H1 (cell line): ENCODE measurements at regions not wholly inside any gene's neighbourhood (a gene's known extent, or its start where the extent isn't known, plus 50 kb on each side); places are given as distances from the start of the nearest gene placed in this dataset.

ENCODE experiments used
- CTCF ChIA-PET: fragments of 300-600 bp; sonication (Branson Sonifier 250); formaldehyde crosslinking; loops from one replicate; lab custom pipeline; 2021; ENCODE audit not compliant: partially characterized antibody; lab: Charles Lee
- POLR2A ChIA-PET: fragments of 300-600 bp; sonication (Branson Sonifier 250); formaldehyde crosslinking; loops from one replicate; lab custom pipeline; 2021; ENCODE audit warnings: inconsistent platforms; ENCODE audit not compliant: partially characterized antibody; lab: Charles Lee
- DNase-seq, 2 experiments: peaks; one replicate each; pipeline versions ENCODE4 v3.0.0 to v3.0.0-alpha.2; 2010 to 2022; ENCODE audit warnings: low spot score in 2 of 2, low read depth in 1 of 2, mixed read lengths in 1 of 2
- FAIRE-seq: peaks from 2 replicates; lab custom pipeline; 2011; peaks lifted over from hg19 to GRCh38; lab: Jason Lieb, UNC
- H2AFZ ChIP-seq: 2 replicates; pipeline ENCODE4 v1.8.1; 2012; ENCODE audit warnings: low read length, inconsistent platforms
- H2AK5ac ChIP-seq: 2 replicates; pipeline ENCODE4 v1.6.1; 2013; ENCODE audit warnings: low read depth, low read length
- H2BK120ac ChIP-seq: replicated peaks from 2 replicates; pipeline ENCODE3; 2013; ENCODE audit warnings: low read depth, low read length, inconsistent platforms
- H2BK12ac ChIP-seq: 2 replicates; pipeline ENCODE4 v1.6.1; 2013; ENCODE audit warnings: low read depth, low read length
- H2BK15ac ChIP-seq: 2 replicates; pipeline ENCODE4 v1.6.1; 2013; ENCODE audit warnings: low read length
- H2BK20ac ChIP-seq: 2 replicates; pipeline ENCODE4 v1.6.1; 2013; ENCODE audit warnings: low read length
- H2BK5ac ChIP-seq: 2 replicates; pipeline ENCODE4 v1.6.1; 2013; ENCODE audit warnings: low read depth, low read length
- H3K14ac ChIP-seq: 2 replicates; pipeline ENCODE4 v1.6.1; 2013; ENCODE audit warnings: inconsistent platforms; ENCODE audit not compliant: insufficient read length
- H3K18ac ChIP-seq: 2 replicates; pipeline ENCODE4 v1.6.1; 2013; ENCODE audit warnings: low read length; ENCODE audit errors: extremely low read depth
- H3K23ac ChIP-seq: 2 replicates; pipeline ENCODE4 v1.6.1; 2013; ENCODE audit warnings: inconsistent platforms; ENCODE audit not compliant: insufficient read length
- H3K23me2 ChIP-seq: 2 replicates; pipeline ENCODE4 v1.6.1; 2013; ENCODE audit warnings: low read depth, low read length
- H3K27ac ChIP-seq: 2 replicates; pipeline ENCODE4 v1.6.1; 2011; ENCODE audit warnings: low read depth, low read length, inconsistent platforms
- H3K27me3 ChIP-seq, 4 experiments: replicated peaks in 1 of 4; 1 replicate in 1 of 4; 2 replicates in 3 of 4; pipeline versions ENCODE4 v1.6.1 to v1.8.1; 2011 to 2013; ENCODE audit warnings: low read length in 3 of 4, mild to moderate bottlenecking in 3 of 4, inconsistent platforms in 2 of 4, mixed read lengths in 2 of 4, moderate library complexity in 1 of 4; ENCODE audit not compliant: control insufficient read depth in 3 of 4, insufficient read depth in 3 of 4; ENCODE audit errors: extremely low read depth in 1 of 4
- H3K36me3 ChIP-seq, 4 experiments: 2 replicates each; pipeline versions ENCODE4 v1.6.1 to v1.8.1; 2011 to 2013; ENCODE audit warnings: mild to moderate bottlenecking in 4 of 4, low read length in 3 of 4, moderate library complexity in 2 of 4, control low read depth in 1 of 4, inconsistent platforms in 1 of 4; ENCODE audit not compliant: insufficient read depth in 4 of 4, control insufficient read depth in 2 of 4
- H3K4ac ChIP-seq: replicated peaks from 2 replicates; pipeline ENCODE3; 2013; ENCODE audit warnings: low read length, low read depth, mixed read lengths, inconsistent platforms; ENCODE audit not compliant: insufficient read length
- H3K4me1 ChIP-seq, 4 experiments: replicated peaks in 1 of 4; 1 replicate in 1 of 4; 2 replicates in 3 of 4; pipeline versions ENCODE4 v1.6.1 to v1.8.1; 2011 to 2013; ENCODE audit warnings: low read length in 3 of 4, inconsistent platforms in 2 of 4, mixed read lengths in 1 of 4; ENCODE audit not compliant: insufficient read depth in 4 of 4, control insufficient read depth in 3 of 4
- H3K4me2 ChIP-seq, 2 experiments: 2 replicates each; pipeline versions ENCODE4 v1.6.1 to v1.8.1; 2011 to 2013; ENCODE audit warnings: low read depth in 2 of 2, low read length in 2 of 2, control low read depth in 1 of 2, inconsistent platforms in 1 of 2, mild to moderate bottlenecking in 1 of 2; ENCODE audit not compliant: insufficient read depth in 1 of 2
- H3K4me3 ChIP-seq, 4 experiments: fragments of 200-600, 300-600 bp in 1 of 4; sonication (generic), shearing (Covaris generic), sonication (Bioruptor Twin) in 1 of 4; 2 replicates each; pipeline versions ENCODE4 v1.5.1 to v1.8.1; 2011 to 2016; ENCODE audit warnings: low read length in 4 of 4, low read depth in 3 of 4, control low read depth in 2 of 4, inconsistent platforms in 2 of 4, mild to moderate bottlenecking in 2 of 4, mixed read lengths in 1 of 4, moderate library complexity in 1 of 4; ENCODE audit not compliant: insufficient read depth in 2 of 4; ENCODE audit errors: extremely low read depth in 1 of 4
- H3K56ac ChIP-seq: replicated peaks from 2 replicates; pipeline ENCODE3; 2013; ENCODE audit warnings: low read depth, mild to moderate bottlenecking, mixed read lengths, low read length, inconsistent platforms; ENCODE audit not compliant: insufficient read length
- H3K79me1 ChIP-seq: 2 replicates; pipeline ENCODE4 v1.6.1; 2013; ENCODE audit warnings: low read depth, low read length, control low read depth
- H3K79me2 ChIP-seq, 2 experiments: 2 replicates each; pipeline versions ENCODE4 v1.6.1 to v1.8.1; 2012 to 2013; ENCODE audit warnings: low read length in 2 of 2, mild to moderate bottlenecking in 2 of 2, inconsistent platforms in 1 of 2; ENCODE audit not compliant: insufficient read depth in 2 of 2, control insufficient read depth in 1 of 2
- H3K9ac ChIP-seq, 4 experiments: replicated peaks in 1 of 4; 1 replicate in 1 of 4; 2 replicates in 3 of 4; pipeline versions ENCODE4 v1.6.1 to v1.8.1; 2011 to 2013; ENCODE audit warnings: low read depth in 3 of 4, low read length in 3 of 4, control low read depth in 2 of 4, mild to moderate bottlenecking in 2 of 4, moderate library complexity in 2 of 4, inconsistent platforms in 1 of 4; ENCODE audit errors: extremely low read depth in 1 of 4
- H3K9me3 ChIP-seq, 2 experiments: 2 replicates each; pipeline versions ENCODE4 v1.6.1 to v1.8.1; 2012 to 2013; ENCODE audit warnings: mild to moderate bottlenecking in 2 of 2, moderate library complexity in 2 of 2, control low read depth in 1 of 2, inconsistent platforms in 1 of 2, low read depth in 1 of 2, low read length in 1 of 2, mixed read lengths in 1 of 2; ENCODE audit not compliant: insufficient read depth in 2 of 2
- H4K20me1 ChIP-seq, 2 experiments: replicated peaks in 1 of 2; 2 replicates each; pipeline versions ENCODE3 to v1.8.1; 2011 to 2013; ENCODE audit warnings: inconsistent platforms in 2 of 2, low read length in 2 of 2, mild to moderate bottlenecking in 1 of 2; ENCODE audit not compliant: insufficient read depth in 2 of 2, control insufficient read depth in 1 of 2
- H4K5ac ChIP-seq: 2 replicates; pipeline ENCODE4 v1.6.1; 2013; ENCODE audit warnings: low read length, low read depth, mixed read lengths, inconsistent platforms; ENCODE audit not compliant: insufficient read length
- H4K8ac ChIP-seq: 2 replicates; pipeline ENCODE4 v1.8.0; 2013; ENCODE audit warnings: mild to moderate bottlenecking, moderate library complexity, low read length, inconsistent platforms; ENCODE audit not compliant: insufficient read depth; ENCODE audit errors: extremely low read depth
- H4K91ac ChIP-seq: replicated peaks from 2 replicates; pipeline ENCODE3; 2013; ENCODE audit warnings: low read length, mixed read lengths, inconsistent platforms; ENCODE audit not compliant: insufficient read length
- CTBP2 ChIP-seq: IDR thresholded peaks from 2 replicates; pipeline ENCODE4 v1.7.0; 2011; ENCODE audit warnings: borderline replicate concordance, mild to moderate bottlenecking, moderate library complexity, mixed read lengths, low read length; ENCODE audit not compliant: insufficient read depth, insufficient read length
- EGR1 ChIP-seq: IDR thresholded peaks from 2 replicates; pipeline ENCODE4 v1.6.1; 2011; ENCODE audit warnings: low read depth, low read length, borderline replicate concordance
- POLR2A ChIP-seq, 2 experiments: IDR thresholded peaks; 1 replicate in 1 of 2; 2 replicates in 1 of 2; pipeline ENCODE4 v1.6.1; 2011; ENCODE audit warnings: low read depth in 2 of 2, low read length in 2 of 2, mild to moderate bottlenecking in 2 of 2; ENCODE audit errors: control extremely low read depth in 1 of 2
- SAP30 ChIP-seq: fragments of 300-600 bp; sonication (generic); IDR thresholded peaks from 2 replicates; pipeline ENCODE4 v1.7.1; 2012; ENCODE audit warnings: low read length, moderate library complexity, mild to moderate bottlenecking, inconsistent platforms; ENCODE audit not compliant: insufficient read depth, insufficient replicate concordance
- SIRT6 ChIP-seq: IDR thresholded peaks from one replicate; pipeline ENCODE4 v1.7.1; 2012; ENCODE audit warnings: low read length, inconsistent platforms
- SIX5 ChIP-seq: IDR thresholded peaks from 2 replicates; pipeline ENCODE4 v1.6.1; 2011; ENCODE audit warnings: mild to moderate bottlenecking, low read depth, low read length
- WGBS, 2 experiments: shearing (Covaris generic) in 1 of 2; methylation state at CpG; one replicate each; pipeline versions ENCODE4 v1.1.6 to v1.1.7; 2013 to 2015; ENCODE audit warnings: low lambda C conversion rate in 2 of 2, mixed read lengths in 2 of 2, inconsistent platforms in 1 of 2, low coverage in 1 of 2, missing lambda C conversion rate in 1 of 2; ENCODE audit not compliant: insufficient replicate concordance in 2 of 2, insufficient coverage in 1 of 2, insufficient read length in 1 of 2; ENCODE audit errors: extremely low coverage in 1 of 2, missing lambda C conversion rate in 1 of 2; 5-methylcytosine and 5-hydroxymethylcytosine counted together

- no peak for DNase-seq
- no peak overlapping the region for H3K4me3 ChIP-seq
- H3K9ac ChIP-seq: no peak overlapping the region
- no peaks in the 10 kb centered on the region for H3K79me1 ChIP-seq
- 89% methylated on average over 7 of the region's 7 CpGs; no CpG with 5 or more reads in 1 of the 2 experiments for WGBS, 2 experiments
- H2BK120ac ChIP-seq: no peak overlapping the region
- H2AFZ ChIP-seq: no peak overlapping the region
- TF ChIP-seq EGR1 (no peak), POLR2A (IDR thresholded peaks at IDR 0.05; ENCODE audit: control extremely low read depth in 1 of 2, low read depth in 2 of 2, low read length in 2 of 2) (no peak), SIRT6 (no peak), SIX5 (no peak), SAP30 (no peak), CTBP2 (no peak)
- H2BK12ac ChIP-seq: peak overlapping the region; percentile 17; the same call in 1 of the 2 replicates
- H4K8ac ChIP-seq: no peak overlapping the region; the same call in 1 of the 2 replicates
- no peaks in the 10 kb centered on the region for H3K36me3 ChIP-seq
- CTCF ChIA-PET: interaction anchor here (0.7 kb wide), 1 partner anchor 21 kb away, joined by 3 read pairs; no protein-coding TSS in a partner anchor
- H4K20me1 ChIP-seq: no peaks in the 10 kb centered on the region
- no peak overlapping the region for H3K14ac ChIP-seq
- no peak overlapping the region for H3K4me2 ChIP-seq
- no peak overlapping the region for H3K56ac ChIP-seq
- no peak overlapping the region for H3K4ac ChIP-seq
- H2BK20ac ChIP-seq: no peak overlapping the region
- H3K27ac ChIP-seq: no peak overlapping the region
- no peak overlapping the region for H3K23ac ChIP-seq
- no peak overlapping the region for H3K18ac ChIP-seq
- no peak overlapping the region for H2BK15ac ChIP-seq
- H3K23me2 ChIP-seq: no peaks in the 10 kb centered on the region; the same call in 1 of the 2 replicates
- POLR2A ChIA-PET: no interaction called here
- no peaks in the 10 kb centered on the region for H3K79me2 ChIP-seq
- H4K91ac ChIP-seq: no peak overlapping the region
- H3K27me3 ChIP-seq: no peaks in the 10 kb centered on the region
- peaks cover 0 to 8% (median under 1%) of the 10 kb centered on the region in 4 experiments; a peak in 3 of 7 replicates for H3K4me1 ChIP-seq
- FAIRE-seq: no peak
- H2AK5ac ChIP-seq: no peak overlapping the region
- no peaks in the 10 kb centered on the region; a peak in 1 of 4 replicates for H3K9me3 ChIP-seq
- no peak overlapping the region for H4K5ac ChIP-seq
- no peak overlapping the region for H2BK5ac ChIP-seq
Observed at GRCh38 chr2:128769457-128770142, 450.9 kb upstream of the HS6ST1 start.
